AG09309 (cell line): ENCODE measurements at regions not wholly inside any gene's neighbourhood (a gene's known extent, or its start where the extent isn't known, plus 50 kb on each side); places are given as distances from the start of the nearest gene placed in this dataset.

Experiments used
- DNase-seq: peaks from one replicate; pipeline ENCODE4 v3.0.0-alpha.2; 2010; ENCODE audit warnings: low read depth
- H3K4me3 ChIP-seq: 2 replicates; pipeline ENCODE4 v1.5.1; 2011; ENCODE audit warnings: mild to moderate bottlenecking, low read depth, low read length, moderate library complexity; ENCODE audit not compliant: control insufficient read depth
- CTCF ChIP-seq: IDR thresholded peaks from 2 replicates; pipeline ENCODE4 v1.5.1; 2011; ENCODE audit warnings: mild to moderate bottlenecking, low read depth, low read length, inconsistent platforms; ENCODE audit not compliant: insufficient read depth, control insufficient read depth; ENCODE audit errors: missing control alignments

GRCh38 chr13:47553329-47553977, 447.6 kb downstream of the SUCLA2 start:
- H3K4me3 ChIP-seq: no peak overlapping the region
- DNase-seq: no peak

DNA sequence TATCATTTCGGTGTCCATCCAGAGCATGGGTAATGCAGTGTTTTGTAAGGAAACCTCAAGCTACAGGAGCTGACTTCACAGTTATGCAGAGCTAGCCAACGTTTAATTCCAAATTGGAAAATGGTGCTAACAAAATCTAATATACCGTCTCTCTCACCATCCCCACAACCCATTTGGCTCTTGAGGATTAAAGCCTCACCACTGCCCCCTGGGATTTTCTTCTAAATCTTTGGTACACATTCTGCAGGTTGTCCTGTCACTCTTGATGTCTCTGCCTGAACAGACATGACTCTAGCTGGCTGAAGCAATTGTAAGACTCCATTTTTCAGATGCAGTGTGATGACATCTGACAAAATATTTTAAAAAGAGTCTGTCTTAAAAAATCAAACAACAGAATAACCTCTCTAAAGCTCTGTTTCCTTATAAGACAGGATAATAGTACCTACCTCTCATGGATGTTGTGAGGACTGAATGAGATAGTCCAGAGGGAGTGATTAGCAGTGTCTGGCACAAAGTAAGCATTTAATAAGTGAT, 451.8 kb downstream of the SUCLA2 start:
- no peak for TF ChIP-seq CTCF
- DNase-seq: no peak
- no peak overlapping the region for H3K4me3 ChIP-seq

More at GRCh38 chr13:47553329-47553977, 447.6 kb downstream of the SUCLA2 start:
- TF ChIP-seq CTCF: no peak

GRCh38 chr13:47548294-47548840, 452.7 kb downstream of the SUCLA2 start:
- TF ChIP-seq CTCF: no peak
- DNase-seq: no peak
- H3K4me3 ChIP-seq: no peak overlapping the region

DNA sequence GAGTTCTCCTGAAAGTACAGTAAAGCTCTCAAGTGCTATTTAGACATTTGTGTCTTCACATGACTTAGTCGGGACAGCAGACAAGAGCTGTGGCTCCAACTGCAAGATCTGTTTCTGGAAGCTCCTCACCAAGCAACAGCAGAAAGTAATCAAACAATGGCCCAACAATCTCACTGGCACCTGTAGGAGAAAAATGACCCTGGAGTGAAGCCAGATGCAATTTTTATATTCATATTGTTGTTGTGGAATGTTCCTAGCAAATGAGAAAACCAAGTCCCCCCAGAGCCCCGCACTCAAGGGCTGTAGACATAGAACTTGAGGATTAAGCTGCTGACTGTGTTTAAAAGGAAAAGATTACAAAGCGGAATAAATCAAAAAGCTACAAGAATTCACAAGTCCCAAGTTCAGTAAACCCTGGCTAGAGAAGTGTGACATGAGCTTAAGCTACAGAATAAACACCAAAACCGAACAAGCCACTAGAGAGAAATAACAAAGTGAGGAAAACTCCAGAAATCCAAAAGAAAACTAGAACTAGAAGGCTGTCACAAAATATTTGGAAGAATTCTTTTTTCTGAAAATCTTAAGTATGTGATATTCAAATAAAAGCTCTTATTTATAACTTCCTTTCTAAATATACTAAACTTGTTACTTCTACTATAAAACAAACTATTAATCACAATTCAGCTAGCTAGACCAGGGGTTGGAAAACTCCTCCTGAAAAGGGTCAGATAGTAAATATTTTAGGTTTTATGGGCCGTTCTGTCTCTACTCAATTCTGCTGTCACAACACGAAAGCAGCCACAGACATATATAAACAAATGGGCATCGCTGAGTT, 454.5 kb downstream of the SUCLA2 start:
- H3K4me3 ChIP-seq: no peak overlapping the region
- no peak for DNase-seq
- no peak for TF ChIP-seq CTCF

DNA sequence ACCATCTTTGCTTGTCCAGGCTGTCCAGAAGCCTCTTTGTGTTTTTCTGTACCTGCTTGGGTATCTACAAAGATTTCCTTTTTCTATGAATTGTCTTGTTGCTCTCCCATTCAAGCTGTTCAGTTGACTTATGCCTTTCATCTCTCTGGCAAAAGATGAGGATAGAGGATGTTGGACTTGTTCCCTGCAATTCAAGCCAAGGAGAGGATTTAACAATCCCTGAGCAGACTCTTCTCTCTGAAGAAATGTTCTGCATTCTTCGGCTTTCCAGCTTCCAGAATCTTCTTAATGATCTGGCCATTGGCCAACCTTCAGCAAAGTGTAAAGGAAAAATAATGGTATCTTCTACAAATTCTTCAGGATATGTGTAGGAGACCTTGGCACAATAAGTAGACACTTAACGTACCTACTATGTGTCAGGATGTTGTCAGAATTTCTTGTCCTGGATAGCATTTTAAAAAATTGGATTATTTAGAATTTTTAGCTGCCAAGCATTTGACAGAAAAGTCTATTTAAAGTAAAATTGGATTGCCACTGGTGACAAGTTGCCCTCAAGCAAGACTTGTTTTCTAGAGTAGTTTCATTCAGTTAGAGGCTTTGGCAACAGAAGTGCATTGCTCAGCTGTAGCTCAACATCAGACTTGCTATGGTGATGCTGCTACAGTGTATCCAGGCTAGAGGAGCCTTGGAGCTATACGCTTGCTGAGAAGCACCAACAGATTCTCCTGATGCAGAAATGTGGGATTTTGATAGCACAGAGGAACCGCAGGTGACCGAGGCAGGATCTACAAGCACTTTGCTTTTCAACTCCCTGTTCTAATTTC, 455.7 kb downstream of the SUCLA2 start:
- no peak for DNase-seq
- no peak overlapping the region for H3K4me3 ChIP-seq
- no peak for TF ChIP-seq CTCF

DNA sequence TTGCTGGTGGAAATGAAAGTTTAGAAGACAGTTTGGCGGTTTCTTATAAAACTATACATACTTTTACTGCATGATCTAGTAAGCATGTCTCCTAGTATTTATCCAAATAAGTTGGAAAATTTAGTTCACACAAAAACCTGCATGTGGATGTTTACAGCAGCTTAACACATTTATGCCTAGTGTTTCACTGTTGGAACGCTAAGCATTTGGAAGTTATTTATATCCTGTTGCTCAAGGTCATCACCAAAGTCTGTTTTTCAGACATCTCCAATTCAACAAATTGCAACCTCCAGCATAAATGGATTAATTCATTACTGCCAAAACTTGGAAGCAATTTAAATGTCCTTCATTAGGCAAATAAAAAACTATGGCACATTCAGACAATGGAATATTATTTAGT, 461.8 kb downstream of the SUCLA2 start:
- no peak overlapping the region for H3K4me3 ChIP-seq
- no peak for TF ChIP-seq CTCF
- no peak for DNase-seq
